SH-SY5Y (cell line): ENCODE measurements at regions not wholly inside any gene's neighbourhood (a gene's known extent, or its start where the extent isn't known, plus 50 kb on each side); places are given as distances from the start of the nearest gene placed in this dataset.

Experiments used
- GATA2 ChIP-seq: IDR thresholded peaks from 2 replicates; pipeline ENCODE4 v1.6.1; 2011; ENCODE audit warnings: mild to moderate bottlenecking, low read depth, low read length
- GATA3 ChIP-seq: IDR thresholded peaks from 2 replicates; pipeline ENCODE4 v1.6.1; 2011; ENCODE audit warnings: low read depth, mild to moderate bottlenecking, low read length, moderate library complexity

- TF ChIP-seq GATA2: no peak
- no peak for TF ChIP-seq GATA3
Observed at GRCh38 chr3:10644189-10644588, 138.8 kb upstream of the ATP2B2 start.
